HG02571 (cell line): ENCODE measurements at regions not wholly inside any gene's neighbourhood (a gene's known extent, or its start where the extent isn't known, plus 50 kb on each side); places are given as distances from the start of the nearest gene placed in this dataset.

Experiments used
- ATAC-seq: cut with Tn5 transposase; IDR thresholded peaks from one replicate; pipeline ENCODE4 v1.9.1; 2021; ENCODE audit warnings: mild to moderate bottlenecking, moderate library complexity; ENCODE audit not compliant: unreplicated experiment

GRCh38 chr18:59760212-59760611, 63.0 kb upstream of the CCBE1 start:
- no peak for ATAC-seq

GRCh38 chr18:59758837-59759236, 61.6 kb upstream of the CCBE1 start:
- no peak for ATAC-seq

GRCh38 chr18:59758106-59758505, 60.9 kb upstream of the CCBE1 start:
- ATAC-seq, result no peak

GRCh38 chr18:59752666-59753065, 55.4 kb upstream of the CCBE1 start:
- no peak for ATAC-seq

- no peak for ATAC-seq
Measured at GRCh38 chr18:59751186-59751585, 54.0 kb upstream of the CCBE1 start.

- no peak for ATAC-seq
Measured at GRCh38 chr18:59748628-59749360, 51.6 kb upstream of the CCBE1 start.
